ENCODE measurements at regions not wholly inside any gene's neighbourhood (a gene's known extent, or its start where the extent isn't known, plus 50 kb on each side); places are given as distances from the start of the nearest gene placed in this dataset.

DNA sequence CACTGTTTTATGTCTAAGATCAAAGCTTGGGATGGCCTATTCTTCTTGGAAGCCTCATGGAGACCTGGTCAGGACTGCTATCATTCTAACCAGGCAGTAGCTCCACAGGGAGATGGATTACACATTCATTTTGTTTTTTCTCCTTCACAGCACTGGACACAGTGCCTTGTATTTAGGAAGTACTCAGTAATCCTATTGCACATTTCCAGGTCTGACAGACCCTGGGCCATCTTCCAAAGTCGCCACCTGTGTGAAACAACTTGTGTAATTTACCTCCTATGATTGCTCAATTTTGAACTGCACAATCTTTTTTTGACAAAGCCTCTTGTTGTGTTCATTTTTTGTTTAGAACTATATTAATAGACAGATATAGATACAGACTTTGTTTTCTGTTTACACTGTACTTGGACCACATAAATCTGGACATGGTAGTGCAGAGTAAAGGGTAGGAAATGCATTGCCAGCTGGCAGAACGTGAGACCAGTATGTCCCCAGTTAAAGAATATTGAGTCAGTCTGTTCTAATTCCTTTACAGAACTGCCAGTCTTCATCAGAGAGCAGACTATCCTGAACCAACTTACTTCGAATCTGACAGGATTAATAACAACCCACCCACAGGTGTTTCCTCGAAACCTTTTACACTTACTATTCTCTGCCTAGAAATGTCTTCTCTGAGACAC lies 277.8 kb upstream of the CYRIA start:
- 77% methylated on average over 4 of the region's 4 CpGs for WGBS
- no peak overlapping the region for H3K4ac ChIP-seq (ENCODE audit: low read depth in 1 of 2, low read length in 2 of 2)
- H4K8ac ChIP-seq (ENCODE audit: low read length): no peak overlapping the region
- no peaks in the 10 kb centered on the region for H3K9me3 ChIP-seq (ENCODE audit: control insufficient read depth, low read length)
- H2BK5ac ChIP-seq (ENCODE audit: low read depth, low read length, poor library complexity, severe bottlenecking): no peak overlapping the region
- H3K79me1 ChIP-seq (replicated peaks; ENCODE audit: low read length, poor library complexity, severe bottlenecking): no peaks in the 10 kb centered on the region
- no peak for DNase-seq
- no peak overlapping the region for H2AFZ ChIP-seq (ENCODE audit: low read depth, low read length)
- H2BK12ac ChIP-seq (ENCODE audit: low read length in 2 of 2): no peak overlapping the region
- no peak overlapping the region for H2BK120ac ChIP-seq (ENCODE audit: low read depth, low read length)
- H3K9ac ChIP-seq (ENCODE audit: low read length): no peak overlapping the region
- H3K23ac ChIP-seq (ENCODE audit: low read length in 2 of 2): no peak overlapping the region
- H3K4me3 ChIP-seq (ENCODE audit: insufficient read depth in 1 of 2, low read depth in 1 of 2, low read length in 2 of 2): no peak overlapping the region
- no peak overlapping the region for H3K18ac ChIP-seq (ENCODE audit: low read depth in 1 of 2, low read length in 2 of 2)
- no peak overlapping the region for H2BK15ac ChIP-seq (ENCODE audit: low read depth, poor library complexity, severe bottlenecking)
- H3K4me2 ChIP-seq (ENCODE audit: low read length, poor library complexity, severe bottlenecking): no peak overlapping the region
- H3K27me3 ChIP-seq (ENCODE audit: control insufficient read depth in 1 of 2, insufficient read depth in 1 of 2, low read length in 2 of 2): no peaks in the 10 kb centered on the region
- H3K27ac ChIP-seq (ENCODE audit: low read length, poor library complexity, severe bottlenecking): no peak overlapping the region
- no peak overlapping the region for H2AK5ac ChIP-seq (ENCODE audit: low read length, severe bottlenecking)
- no peak overlapping the region for H4K91ac ChIP-seq (ENCODE audit: low read length)
- H3K4me1 ChIP-seq (ENCODE audit: control insufficient read depth, insufficient read depth, low read depth, low read length): no peaks in the 10 kb centered on the region
- no peak overlapping the region for H3K14ac ChIP-seq (ENCODE audit: low read length in 2 of 2)
- H3K36me3 ChIP-seq (ENCODE audit: control insufficient read depth in 1 of 2, insufficient read depth in 2 of 2, low read depth in 1 of 2, low read length in 2 of 2): no peaks in the 10 kb centered on the region

DNA sequence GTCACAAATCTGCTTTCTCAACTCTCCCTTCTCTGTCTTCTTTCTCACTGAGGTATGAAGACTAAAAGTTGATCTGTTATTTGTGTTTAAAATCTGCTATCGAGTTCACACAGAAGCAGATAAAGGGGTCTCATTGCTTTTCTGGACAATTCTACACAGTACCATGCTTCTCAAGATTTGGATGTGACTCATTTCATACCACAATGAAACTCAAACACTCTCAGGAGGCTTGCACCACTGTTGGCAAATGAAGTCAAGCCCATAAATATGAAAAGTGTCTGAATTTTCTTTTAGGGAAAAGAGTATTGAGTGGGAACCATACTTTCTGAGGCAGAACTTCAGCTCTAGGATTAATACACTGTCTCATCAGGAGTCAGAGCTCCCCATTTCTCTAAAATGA lies 274.6 kb upstream of the CYRIA start:
- Histone ChIP-seq H2BK5ac (ENCODE audit: low read depth, low read length, poor library complexity, severe bottlenecking) (no peak overlapping the region), H2BK120ac (ENCODE audit: low read depth, low read length) (no peak overlapping the region), H3K27me3 (ENCODE audit: control insufficient read depth in 1 of 2, insufficient read depth in 1 of 2, low read length in 2 of 2) (no peaks in the 10 kb centered on the region), H2AFZ (ENCODE audit: low read depth, low read length) (no peak overlapping the region), H3K14ac (ENCODE audit: low read length in 2 of 2) (no peak overlapping the region), H2BK12ac (ENCODE audit: low read length in 2 of 2) (no peak overlapping the region), H3K9ac (ENCODE audit: low read length) (no peak overlapping the region), H3K4me3 (ENCODE audit: insufficient read depth in 1 of 2, low read depth in 1 of 2, low read length in 2 of 2) (no peak overlapping the region), H3K23ac (ENCODE audit: low read length in 2 of 2) (no peak overlapping the region), H3K27ac (ENCODE audit: low read length, poor library complexity, severe bottlenecking) (no peak overlapping the region), H3K9me3 (ENCODE audit: control insufficient read depth, low read length) (no peaks in the 10 kb centered on the region), H3K4me1 (ENCODE audit: control insufficient read depth, insufficient read depth, low read depth, low read length) (no peaks in the 10 kb centered on the region), H4K91ac (ENCODE audit: low read length) (no peak overlapping the region), H4K8ac (ENCODE audit: low read length) (no peak overlapping the region), H3K36me3 (ENCODE audit: control insufficient read depth in 1 of 2, insufficient read depth in 2 of 2, low read depth in 1 of 2, low read length in 2 of 2) (no peaks in the 10 kb centered on the region), H3K18ac (ENCODE audit: low read depth in 1 of 2, low read length in 2 of 2) (no peak overlapping the region), H3K4ac (ENCODE audit: low read depth in 1 of 2, low read length in 2 of 2) (no peak overlapping the region), H3K4me2 (ENCODE audit: low read length, poor library complexity, severe bottlenecking) (no peak overlapping the region), H2AK5ac (ENCODE audit: low read length, severe bottlenecking) (no peak overlapping the region), H3K79me1 (replicated peaks; ENCODE audit: low read length, poor library complexity, severe bottlenecking) (no peaks in the 10 kb centered on the region), H2BK15ac (ENCODE audit: low read depth, poor library complexity, severe bottlenecking) (no peak overlapping the region)
- DNase-seq: no peak
- no CpG with 5 or more reads among the region's 1 CpG for WGBS

DNA sequence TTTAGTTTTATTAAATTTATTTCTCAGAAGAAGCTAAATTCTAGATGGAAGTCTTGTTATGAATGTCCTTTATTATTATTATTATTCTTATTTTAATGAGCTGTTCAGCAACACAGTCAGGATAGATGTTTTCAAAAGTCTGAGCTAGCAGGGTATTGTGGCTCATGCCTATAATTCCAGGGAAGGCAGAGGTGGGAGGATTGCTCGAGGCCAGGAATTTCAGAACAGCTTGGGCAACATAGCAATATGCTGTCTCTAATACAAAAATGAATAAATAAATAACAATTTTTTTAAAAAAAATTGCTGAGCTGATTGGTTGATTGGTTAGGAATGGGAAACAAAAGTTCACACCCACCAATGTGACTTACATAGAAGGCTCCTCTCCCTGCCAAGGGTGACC lies 274.1 kb upstream of the CYRIA start:
- H2BK12ac ChIP-seq (ENCODE audit: low read length in 2 of 2): no peak overlapping the region
- H3K4ac ChIP-seq (ENCODE audit: low read depth in 1 of 2, low read length in 2 of 2): no peak overlapping the region
- H3K4me1 ChIP-seq (ENCODE audit: control insufficient read depth, insufficient read depth, low read depth, low read length): no peaks in the 10 kb centered on the region
- no peak overlapping the region for H3K9ac ChIP-seq (ENCODE audit: low read length)
- WGBS: no CpG with 5 or more reads among the region's 1 CpG
- no peak overlapping the region for H2BK5ac ChIP-seq (ENCODE audit: low read depth, low read length, poor library complexity, severe bottlenecking)
- DNase-seq: no peak
- no peak overlapping the region for H2AK5ac ChIP-seq (ENCODE audit: low read length, severe bottlenecking)
- no peak overlapping the region for H4K8ac ChIP-seq (ENCODE audit: low read length)
- no peak overlapping the region for H3K23ac ChIP-seq (ENCODE audit: low read length in 2 of 2)
- no peak overlapping the region for H3K18ac ChIP-seq (ENCODE audit: low read depth in 1 of 2, low read length in 2 of 2)
- H3K27me3 ChIP-seq (ENCODE audit: control insufficient read depth in 1 of 2, insufficient read depth in 1 of 2, low read length in 2 of 2): no peaks in the 10 kb centered on the region
- H3K9me3 ChIP-seq (ENCODE audit: control insufficient read depth, low read length): no peaks in the 10 kb centered on the region
- H3K27ac ChIP-seq (ENCODE audit: low read length, poor library complexity, severe bottlenecking): no peak overlapping the region
- no peak overlapping the region for H2AFZ ChIP-seq (ENCODE audit: low read depth, low read length)
- no peaks in the 10 kb centered on the region for H3K36me3 ChIP-seq (ENCODE audit: control insufficient read depth in 1 of 2, insufficient read depth in 2 of 2, low read depth in 1 of 2, low read length in 2 of 2)
- no peak overlapping the region for H4K91ac ChIP-seq (ENCODE audit: low read length)
- no peaks in the 10 kb centered on the region for H3K79me1 ChIP-seq (replicated peaks; ENCODE audit: low read length, poor library complexity, severe bottlenecking)
- no peak overlapping the region for H2BK120ac ChIP-seq (ENCODE audit: low read depth, low read length)
- no peak overlapping the region for H3K14ac ChIP-seq (ENCODE audit: low read length in 2 of 2)
- no peak overlapping the region for H2BK15ac ChIP-seq (ENCODE audit: low read depth, poor library complexity, severe bottlenecking)
- no peak overlapping the region for H3K4me2 ChIP-seq (ENCODE audit: low read length, poor library complexity, severe bottlenecking)
- no peak overlapping the region for H3K4me3 ChIP-seq (ENCODE audit: insufficient read depth in 1 of 2, low read depth in 1 of 2, low read length in 2 of 2)

DNA sequence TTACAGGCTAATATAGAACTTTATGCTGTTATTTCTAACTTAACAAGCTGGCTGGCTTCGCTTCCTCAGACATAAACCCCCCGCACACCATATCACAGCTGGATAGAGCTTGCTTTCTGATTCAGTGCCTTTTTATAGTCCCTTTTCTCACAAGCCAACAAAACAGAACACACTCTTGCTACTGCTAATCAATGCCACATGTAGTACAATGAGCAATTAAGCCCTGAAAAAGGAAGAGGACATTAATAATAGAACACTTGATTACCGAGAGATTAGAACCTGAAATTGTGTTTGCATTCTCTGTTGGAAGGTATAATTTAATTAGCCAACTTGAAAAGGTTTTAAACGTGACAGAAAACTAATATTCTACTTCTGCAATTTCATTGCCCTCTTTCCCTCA lies 267.7 kb upstream of the CYRIA start:
- 83% methylated on average over 3 of the region's 4 CpGs for WGBS
- H3K9me3 ChIP-seq (ENCODE audit: control insufficient read depth, low read length): no peaks in the 10 kb centered on the region

More for the DNA sequence above, 267.7 kb upstream of the CYRIA start:
- peaks cover 0 to 6% of the 10 kb centered on the region in 2 experiments for H3K27me3 ChIP-seq (ENCODE audit: control insufficient read depth in 1 of 2, insufficient read depth in 1 of 2, low read length in 2 of 2)
- no peak overlapping the region for H2AK5ac ChIP-seq (ENCODE audit: low read length, severe bottlenecking)
- no peak overlapping the region for H3K4ac ChIP-seq (ENCODE audit: low read depth in 1 of 2, low read length in 2 of 2)
- H2BK15ac ChIP-seq (ENCODE audit: low read depth, poor library complexity, severe bottlenecking): no peak overlapping the region
- no peak overlapping the region for H3K9ac ChIP-seq (ENCODE audit: low read length)
- H3K36me3 ChIP-seq (ENCODE audit: control insufficient read depth in 1 of 2, insufficient read depth in 2 of 2, low read depth in 1 of 2, low read length in 2 of 2): no peaks in the 10 kb centered on the region
- no peak overlapping the region for H3K27ac ChIP-seq (ENCODE audit: low read length, poor library complexity, severe bottlenecking)
- H3K23ac ChIP-seq (ENCODE audit: low read length in 2 of 2): no peak overlapping the region
- no peak overlapping the region for H2BK5ac ChIP-seq (ENCODE audit: low read depth, low read length, poor library complexity, severe bottlenecking)
- DNase-seq: no peak
- no peaks in the 10 kb centered on the region for H3K4me1 ChIP-seq (ENCODE audit: control insufficient read depth, insufficient read depth, low read depth, low read length)
- no peak overlapping the region for H4K91ac ChIP-seq (ENCODE audit: low read length)
- H2BK12ac ChIP-seq (ENCODE audit: low read length in 2 of 2): no peak overlapping the region
- no peak overlapping the region for H4K8ac ChIP-seq (ENCODE audit: low read length)
- H3K4me2 ChIP-seq (ENCODE audit: low read length, poor library complexity, severe bottlenecking): no peak overlapping the region
- H2BK120ac ChIP-seq (ENCODE audit: low read depth, low read length): no peak overlapping the region
- no peak overlapping the region for H3K14ac ChIP-seq (ENCODE audit: low read length in 2 of 2)
- no peak overlapping the region for H3K4me3 ChIP-seq (ENCODE audit: insufficient read depth in 1 of 2, low read depth in 1 of 2, low read length in 2 of 2)
- no peak overlapping the region for H3K18ac ChIP-seq (ENCODE audit: low read depth in 1 of 2, low read length in 2 of 2)
- H3K79me1 ChIP-seq (replicated peaks; ENCODE audit: low read length, poor library complexity, severe bottlenecking): no peaks in the 10 kb centered on the region
- no peak overlapping the region for H2AFZ ChIP-seq (ENCODE audit: low read depth, low read length)

All from mesenchymal stem cell (in vitro differentiated cells and primary cell).